ENCODE measurements at regions not wholly inside any gene's neighbourhood (a gene's known extent, or its start where the extent isn't known, plus 50 kb on each side); places are given as distances from the start of the nearest gene placed in this dataset.

- TF ChIP-seq CTCF (IDR thresholded peaks at IDR 0.05), result no peak
- Mint-ChIP-seq H3K27me3 (ENCODE audit: low read depth) (no peaks in the 10 kb centered on the region), H3K27ac (ENCODE audit: unreplicated experiment) (no peak overlapping the region), H3K4me1 (ENCODE audit: low read depth) (no peaks in the 10 kb centered on the region), H3K4me3 (ENCODE audit: unreplicated experiment) (no peak overlapping the region), H3K9me3 (ENCODE audit: low read depth) (peaks cover under 1% of the 10 kb centered on the region), H3K36me3 (ENCODE audit: low read depth) (no peaks in the 10 kb centered on the region)
- DNase-seq (ENCODE audit: low spot score), result no peak
These were observed 453.3 kb upstream of the HS3ST1 start for GRCh38 chr4:11881947-11882346.

- Mint-ChIP-seq H3K9me3 (ENCODE audit: low read depth) (peaks cover 6% of the 10 kb centered on the region), H3K36me3 (ENCODE audit: low read depth) (no peaks in the 10 kb centered on the region), H3K27ac (ENCODE audit: unreplicated experiment) (no peak overlapping the region), H3K4me3 (ENCODE audit: unreplicated experiment) (no peak overlapping the region), H3K27me3 (ENCODE audit: low read depth) (no peaks in the 10 kb centered on the region), H3K4me1 (ENCODE audit: low read depth) (no peaks in the 10 kb centered on the region)
- DNase-seq (ENCODE audit: low spot score), result no peak
- TF ChIP-seq CTCF (IDR thresholded peaks at IDR 0.05), result no peak
These were observed 452.7 kb upstream of the HS3ST1 start for GRCh38 chr4:11881364-11881763.

GRCh38 chr4:11878241-11878640, 449.5 kb upstream of the HS3ST1 start:
- Mint-ChIP-seq H3K9me3 (ENCODE audit: low read depth) (peaks cover 7% of the 10 kb centered on the region), H3K27ac (ENCODE audit: unreplicated experiment) (no peak overlapping the region), H3K4me3 (ENCODE audit: unreplicated experiment) (no peak overlapping the region), H3K4me1 (ENCODE audit: low read depth) (no peaks in the 10 kb centered on the region), H3K27me3 (ENCODE audit: low read depth) (no peaks in the 10 kb centered on the region), H3K36me3 (ENCODE audit: low read depth) (no peaks in the 10 kb centered on the region)
- TF ChIP-seq CTCF (IDR thresholded peaks at IDR 0.05), result no peak
- DNase-seq (ENCODE audit: low spot score), result no peak

- no peaks in the 10 kb centered on the region for H3K27me3 Mint-ChIP-seq (ENCODE audit: low read depth)
- DNase-seq (ENCODE audit: low spot score), result no peak
- H3K9me3 Mint-ChIP-seq (ENCODE audit: low read depth), result peaks cover 7% of the 10 kb centered on the region
- no peak overlapping the region for H3K27ac Mint-ChIP-seq (ENCODE audit: unreplicated experiment)
- no peaks in the 10 kb centered on the region for H3K36me3 Mint-ChIP-seq (ENCODE audit: low read depth)
- H3K4me3 Mint-ChIP-seq (ENCODE audit: unreplicated experiment), result no peak overlapping the region
- H3K4me1 Mint-ChIP-seq (ENCODE audit: low read depth), result no peaks in the 10 kb centered on the region
- TF ChIP-seq CTCF (IDR thresholded peaks at IDR 0.05), result no peak
These were observed 447.4 kb upstream of the HS3ST1 start for GRCh38 chr4:11876104-11876503.

- Mint-ChIP-seq H3K27ac (ENCODE audit: unreplicated experiment) (no peak overlapping the region), H3K4me3 (ENCODE audit: unreplicated experiment) (no peak overlapping the region), H3K27me3 (ENCODE audit: low read depth) (no peaks in the 10 kb centered on the region), H3K36me3 (ENCODE audit: low read depth) (no peaks in the 10 kb centered on the region), H3K9me3 (ENCODE audit: low read depth) (peaks cover 4% of the 10 kb centered on the region), H3K4me1 (ENCODE audit: low read depth) (no peaks in the 10 kb centered on the region)
- TF ChIP-seq CTCF (IDR thresholded peaks at IDR 0.05), result no peak
- no peak for DNase-seq (ENCODE audit: low spot score)
These were observed 440.6 kb upstream of the HS3ST1 start for GRCh38 chr4:11869191-11869870.

Measured in chondrocyte (in vitro differentiated cells).